ENCODE measurements at regions not wholly inside any gene's neighbourhood (a gene's known extent, or its start where the extent isn't known, plus 50 kb on each side); places are given as distances from the start of the nearest gene placed in this dataset.
"Not testable (repeated sequence)": the region's sequence is repeated elsewhere in the genome, so short reads cannot be mapped to it uniquely, and the experiment has no call there.

DNA sequence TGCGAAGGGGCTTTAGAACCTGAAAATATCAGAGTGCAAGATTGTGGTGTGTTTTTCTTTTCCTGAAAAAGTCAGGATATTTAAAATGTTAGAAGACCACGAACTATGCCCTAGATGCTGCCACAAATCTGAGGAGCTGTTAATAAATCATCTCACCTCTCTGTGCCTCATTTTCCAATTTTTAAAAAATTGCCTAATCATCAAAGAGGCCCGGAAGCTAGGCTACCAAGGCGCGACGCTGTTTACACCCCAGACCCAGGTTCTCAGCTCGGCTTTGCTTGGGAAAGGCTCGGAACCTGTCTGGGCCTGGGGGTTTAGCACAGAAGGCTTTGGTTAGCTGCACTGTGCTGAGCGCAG lies 409.6 kb downstream of the BCOR start:
- no peak for DNase-seq

DNA sequence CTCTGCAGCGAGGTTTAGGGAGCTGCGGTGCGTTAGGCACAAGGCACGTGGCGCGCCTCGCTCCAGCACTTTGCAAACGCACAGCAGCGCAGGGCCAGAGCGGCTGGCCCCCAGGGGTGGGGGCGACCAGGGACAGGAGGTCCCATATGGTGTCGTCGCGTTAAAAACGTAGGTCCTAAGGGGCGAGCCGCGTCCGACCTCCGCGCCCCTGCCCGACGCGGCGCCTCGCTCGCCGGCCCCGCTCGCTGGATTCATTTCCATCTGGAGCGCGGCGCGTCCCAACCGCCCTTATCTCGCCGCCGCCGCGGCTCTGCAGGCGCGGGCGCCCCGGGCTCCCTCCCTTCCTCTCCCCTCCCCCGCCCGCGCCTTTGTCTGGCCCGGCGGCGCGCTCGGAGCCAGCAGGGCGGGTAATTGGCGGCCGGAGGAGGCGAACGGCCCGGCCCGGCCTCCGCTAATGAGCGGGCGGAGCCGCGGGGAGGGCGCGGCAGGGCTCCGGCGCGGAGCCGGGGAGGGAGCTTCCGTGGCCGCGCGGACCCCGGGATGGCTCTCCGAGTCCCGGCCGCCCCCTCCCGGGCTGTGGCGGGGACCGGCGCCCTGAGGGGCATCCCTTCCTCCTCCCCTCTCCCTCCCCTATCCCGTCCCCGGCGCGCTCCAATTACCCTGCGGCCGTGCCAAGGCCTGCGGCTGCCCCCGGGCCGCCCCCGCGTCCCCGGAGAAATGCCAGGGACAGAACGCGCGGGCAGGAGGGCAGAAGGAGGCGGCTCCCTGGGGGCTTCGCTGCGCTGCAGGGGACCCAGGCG lies 409.0 kb downstream of the BCOR start:
- DNase-seq: peak; percentile 2 to 6

DNA sequence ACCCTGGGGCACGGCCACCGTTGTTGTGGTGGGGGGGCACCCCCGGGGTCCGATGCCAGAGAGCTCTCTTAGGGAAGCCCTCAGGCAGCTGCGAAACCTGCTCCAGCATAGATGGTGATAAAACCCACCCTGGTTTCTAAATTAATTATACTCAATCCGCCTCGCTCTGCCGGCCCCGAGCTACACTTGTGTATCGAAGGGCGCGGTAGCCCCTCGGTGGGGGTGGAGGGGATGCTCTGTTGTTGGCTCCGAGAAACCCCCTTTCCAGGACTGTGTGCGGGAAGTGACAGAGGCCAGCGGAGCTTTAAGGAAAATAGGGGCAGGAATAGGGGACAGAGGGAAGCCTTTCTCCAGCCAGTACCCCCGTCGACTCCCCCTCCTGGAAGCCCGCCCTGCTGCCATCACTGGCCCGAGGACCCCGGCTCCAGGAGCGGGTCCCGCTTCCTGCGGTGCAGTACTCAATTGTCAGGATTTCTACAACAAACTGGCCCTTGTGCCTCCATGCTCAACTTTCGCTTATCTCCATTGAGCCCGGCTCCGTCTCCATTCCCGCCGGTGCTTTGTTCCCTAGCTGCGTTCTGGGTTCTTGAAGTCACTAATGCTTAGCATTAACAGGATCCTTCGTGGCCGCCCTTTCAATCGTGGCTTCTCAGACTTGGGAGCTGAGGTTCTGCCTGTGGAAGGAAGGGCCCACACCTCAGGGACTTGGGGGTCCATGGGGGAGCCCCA lies 408.2 kb downstream of the BCOR start:
- no peak for DNase-seq

DNA sequence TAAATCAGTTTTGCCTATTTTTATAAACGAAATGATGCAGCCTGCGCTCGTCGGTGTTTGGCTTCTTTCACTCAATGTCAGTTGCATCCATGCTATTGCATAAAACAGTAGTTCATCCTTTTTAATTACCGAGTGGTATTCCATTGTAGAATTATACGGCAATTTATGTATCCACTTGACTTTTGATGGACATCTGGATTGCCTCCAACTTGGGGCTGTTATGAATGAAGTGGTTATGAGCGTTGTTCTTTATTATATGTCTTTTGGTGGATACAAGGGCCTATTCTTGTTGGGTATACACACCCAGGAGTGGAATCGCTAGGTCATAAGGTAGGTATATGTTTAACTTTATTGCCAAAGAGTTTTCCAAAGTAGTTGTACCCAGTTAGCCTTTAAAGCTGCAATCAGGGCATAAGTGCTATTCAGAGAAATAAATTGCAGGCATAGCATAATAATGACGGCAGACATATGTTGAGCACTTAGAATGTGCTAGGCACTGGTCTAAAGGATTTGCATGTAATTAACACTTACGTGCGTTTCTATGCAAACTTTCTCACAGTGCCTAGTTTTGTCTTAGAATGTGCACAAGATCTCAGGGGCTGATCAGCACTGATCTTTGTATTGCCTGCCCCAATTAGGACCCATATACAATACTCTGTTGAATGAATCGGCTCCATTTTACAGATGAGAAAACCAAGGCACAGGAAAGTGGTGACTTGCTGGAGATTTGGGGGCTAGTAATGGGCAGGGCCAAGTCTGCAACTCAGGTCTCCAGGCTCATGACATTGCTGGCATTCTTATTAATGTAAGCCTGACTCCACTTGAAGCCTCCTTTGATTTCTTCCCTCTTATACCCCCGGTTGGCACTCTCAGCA lies 407.0 kb downstream of the BCOR start:
- no peak for DNase-seq

DNA sequence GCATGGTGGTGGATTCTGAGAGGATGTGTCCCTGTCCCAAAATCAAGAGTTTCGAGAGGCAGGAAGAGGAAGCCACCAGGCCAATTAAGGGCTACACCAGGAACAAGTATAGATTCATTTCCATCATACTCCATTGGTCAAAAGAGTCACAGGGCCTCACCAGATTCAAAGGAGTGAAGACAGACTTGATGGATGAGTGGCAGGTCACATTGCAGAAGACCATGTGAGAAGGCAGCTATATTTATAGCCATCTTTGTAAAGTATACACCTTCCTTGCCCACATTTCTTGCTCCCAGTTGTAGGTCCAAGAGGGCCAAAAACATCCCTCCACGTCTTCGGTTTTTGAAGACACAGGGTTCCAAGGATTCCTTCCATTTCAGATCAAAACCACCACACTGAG lies 406.0 kb downstream of the BCOR start:
- no peak for DNase-seq

DNA sequence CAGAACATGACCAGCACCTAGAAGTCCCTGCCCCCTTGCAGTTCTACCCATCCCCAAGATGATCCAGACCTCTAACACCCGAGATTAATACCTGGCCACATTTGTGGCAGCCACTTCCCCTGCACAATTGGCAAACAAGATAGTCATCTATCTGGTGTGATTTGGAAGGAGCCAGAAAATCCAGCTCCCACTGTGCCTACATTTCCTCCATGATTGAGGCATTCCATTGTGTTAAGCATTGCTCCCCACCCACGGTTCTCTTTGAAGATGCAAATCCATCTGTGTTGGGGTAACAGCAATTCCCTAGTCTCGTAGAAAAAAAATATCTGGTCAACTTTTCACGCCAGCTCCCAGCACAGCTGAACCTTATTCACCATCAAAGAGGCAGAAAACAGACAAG lies 405.0 kb downstream of the BCOR start:
- no peak for DNase-seq

DNA sequence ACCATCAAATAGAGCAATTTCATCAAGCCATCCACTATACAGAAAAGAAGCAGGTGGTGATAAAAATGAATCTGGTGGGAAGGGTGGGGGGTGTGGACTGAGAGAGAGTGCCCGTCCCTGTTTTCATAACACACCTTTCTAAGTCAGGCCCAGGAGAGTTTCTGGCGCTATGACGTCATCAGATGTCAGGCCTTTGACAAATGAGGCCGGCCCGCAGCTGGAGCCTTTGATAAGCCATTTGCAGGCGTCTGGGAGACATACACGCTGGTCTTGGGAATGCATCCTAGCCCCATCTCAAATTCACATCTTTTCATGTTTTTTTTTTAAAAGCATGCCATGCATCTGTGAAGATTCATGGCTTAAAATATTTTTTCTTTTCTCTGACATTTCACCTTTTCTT lies 404.5 kb downstream of the BCOR start:
- DNase-seq: no peak

DNA sequence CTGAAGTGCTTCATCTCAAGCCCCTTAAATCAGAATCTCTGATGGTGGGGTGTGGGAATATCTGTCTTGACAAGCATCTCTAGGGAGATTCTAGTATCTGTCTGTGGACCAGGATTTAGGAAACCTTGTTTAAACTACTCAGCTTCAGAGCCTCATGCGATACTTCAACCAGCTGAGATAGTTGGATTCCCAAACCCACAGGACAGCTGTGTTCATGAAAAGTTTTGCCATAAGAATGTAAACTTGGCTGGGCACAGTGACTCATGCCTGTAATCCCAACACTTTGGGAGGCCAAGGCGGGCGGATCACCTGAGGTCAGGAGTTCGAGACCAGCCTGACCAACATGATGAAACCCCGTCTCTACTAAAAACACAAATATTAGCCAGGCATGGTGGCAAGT lies 395.1 kb downstream of the BCOR start:
- DNase-seq: not testable (repeated sequence)

DNA sequence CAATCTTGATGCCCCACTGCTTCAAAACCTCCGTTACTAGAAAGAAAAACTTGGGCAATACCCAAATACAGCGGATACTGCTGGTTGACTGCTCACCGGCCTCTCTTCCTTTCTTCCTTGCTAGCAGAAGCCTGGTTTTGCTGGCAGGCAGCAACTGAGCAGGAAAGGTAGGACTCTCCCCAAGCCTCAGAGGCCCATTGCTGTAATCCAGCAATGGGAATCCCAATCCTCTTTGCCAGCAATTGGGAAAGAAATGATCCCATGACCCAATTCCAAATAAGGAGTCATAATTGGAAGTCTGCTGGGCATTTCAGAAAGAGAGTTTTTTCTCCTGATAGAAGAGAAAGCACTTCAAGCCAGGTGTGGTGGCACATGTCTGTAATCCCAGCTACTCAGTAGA lies 394.5 kb downstream of the BCOR start:
- DNase-seq: no peak

DNA sequence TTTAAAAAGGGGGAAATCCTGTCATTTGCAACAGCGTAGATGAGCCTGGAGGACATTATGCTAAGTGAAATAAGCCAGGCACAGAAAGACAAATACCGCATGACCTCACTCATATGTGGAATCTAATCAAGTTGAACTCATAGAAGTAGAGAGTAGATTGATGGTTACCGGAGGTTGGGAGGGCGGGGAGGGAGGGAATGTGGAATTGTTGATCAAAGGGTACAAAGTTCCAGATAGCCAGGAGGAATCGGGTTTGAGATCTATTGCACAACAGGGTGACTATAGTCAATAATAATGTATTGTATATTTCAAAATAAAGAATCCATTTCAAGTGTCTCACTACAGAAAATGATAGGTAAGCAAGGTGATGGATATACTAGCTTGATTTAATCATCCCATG lies 393.2 kb downstream of the BCOR start:
- no peak for DNase-seq

DNA sequence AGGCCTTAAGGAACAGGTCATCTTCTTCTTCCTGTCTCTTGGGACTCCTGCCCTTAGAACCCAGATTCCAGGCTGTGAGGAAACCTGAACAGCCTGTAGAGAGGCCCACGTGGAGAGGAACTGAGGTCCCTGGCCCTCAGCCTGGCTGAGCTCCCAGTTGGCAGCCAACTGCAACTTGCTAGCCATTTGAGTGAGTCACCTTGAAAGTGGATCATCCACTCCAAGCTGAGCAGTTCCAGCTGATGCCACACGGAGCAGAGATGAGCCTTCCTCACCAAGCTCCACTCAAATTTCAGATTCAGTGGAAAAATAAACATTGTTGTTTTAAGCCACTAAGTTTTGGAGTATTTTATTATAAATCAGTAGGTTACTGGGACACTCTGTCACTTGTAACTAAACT lies 392.5 kb downstream of the BCOR start:
- peak; percentile 11 to 39 for DNase-seq

DNA sequence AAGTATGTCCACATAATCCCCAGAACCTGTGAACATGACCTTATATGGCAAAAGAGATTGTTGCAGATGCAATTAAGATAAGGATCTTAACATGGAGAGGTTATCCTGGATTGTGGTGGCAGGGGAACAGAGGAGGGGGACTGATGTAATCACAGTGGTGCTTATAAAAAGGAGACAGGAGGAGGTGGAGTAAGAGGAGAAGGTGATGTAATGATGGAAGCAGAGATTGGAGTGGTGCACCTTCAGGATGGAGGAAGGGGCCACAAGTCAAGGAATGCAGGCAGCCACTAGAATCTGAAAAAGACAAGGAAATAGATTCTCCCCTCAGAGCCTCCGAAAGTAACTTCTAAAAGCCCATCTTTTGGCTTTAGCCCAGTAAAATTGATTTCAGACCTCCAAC lies 388.4 kb downstream of the BCOR start:
- DNase-seq: no peak

DNA sequence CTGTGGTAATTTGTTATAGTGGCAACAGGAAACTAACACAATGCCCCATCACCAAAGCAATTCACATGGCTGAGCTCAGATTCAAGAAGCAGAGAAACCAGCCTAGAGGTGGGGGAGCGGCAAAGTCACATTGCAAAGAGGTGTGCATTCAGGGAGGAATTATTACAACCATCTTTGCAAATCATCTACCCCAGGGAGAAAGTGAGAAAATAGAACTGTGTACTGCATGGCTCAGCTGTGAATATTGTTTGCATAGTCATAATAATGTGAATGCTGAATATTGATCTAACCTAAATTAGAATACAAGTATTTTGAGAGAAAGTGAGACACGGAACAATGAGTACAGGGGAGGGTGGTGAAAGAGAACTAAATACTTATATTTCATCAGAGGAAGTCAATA lies 387.9 kb downstream of the BCOR start:
- no peak for DNase-seq

DNA sequence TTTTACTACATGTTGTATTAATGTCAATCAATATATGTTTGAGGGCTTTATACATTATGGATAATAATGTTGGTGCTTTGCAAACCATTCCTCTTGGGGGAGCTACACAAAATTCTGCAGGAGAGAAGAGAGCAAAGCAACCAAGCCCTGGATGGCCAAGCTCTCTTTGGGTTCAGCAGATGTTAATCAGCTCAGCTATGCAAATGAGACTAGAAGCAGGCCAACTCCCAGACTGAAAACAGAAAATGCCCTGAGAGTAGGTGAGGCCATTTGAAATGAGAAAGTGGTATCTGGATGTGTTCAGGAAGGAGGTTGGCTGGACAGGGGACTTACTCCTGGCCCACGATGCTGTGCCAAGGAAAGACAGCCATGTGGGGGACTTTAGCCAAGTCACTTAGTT lies 387.0 kb downstream of the BCOR start:
- no peak for DNase-seq

DNA sequence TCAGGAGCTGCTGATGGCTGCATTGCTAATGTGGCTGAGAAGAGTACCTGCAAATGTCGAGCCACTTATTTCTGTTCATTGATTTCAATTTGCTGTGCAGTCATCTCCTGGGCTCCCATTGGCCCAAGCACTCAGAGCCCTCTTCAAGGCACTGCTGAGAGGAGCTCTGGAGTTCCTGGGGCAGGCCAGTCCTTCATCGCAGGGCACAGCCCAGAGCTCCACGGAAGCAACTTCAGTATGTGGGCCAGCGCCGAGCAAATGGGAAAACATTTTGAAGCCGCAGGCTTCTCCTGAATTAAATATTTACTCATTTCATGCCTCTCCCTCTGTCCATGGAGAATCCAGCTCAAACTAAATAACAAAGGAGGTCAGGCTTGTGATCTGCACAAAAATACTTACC lies 383.3 kb downstream of the BCOR start:
- DNase-seq: no peak

DNA sequence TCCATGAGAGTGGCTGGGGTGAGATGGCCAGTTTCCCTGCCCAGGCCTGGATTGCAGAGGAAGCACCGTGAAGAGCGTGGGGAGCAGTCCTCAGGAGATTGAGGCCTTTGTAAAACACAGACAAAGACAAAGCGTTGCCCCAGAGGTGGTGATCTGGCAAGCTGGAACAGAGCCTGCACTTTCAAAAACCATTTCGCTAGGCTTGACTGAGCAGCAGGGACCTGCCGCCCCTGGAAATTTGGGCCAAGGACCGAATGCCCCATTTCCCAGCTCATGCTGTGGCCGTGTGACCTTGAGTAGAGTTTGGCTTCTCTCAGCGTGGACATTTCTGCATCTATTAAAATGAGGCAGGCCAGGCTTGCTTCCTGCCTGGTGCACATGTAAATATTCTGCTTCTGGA lies 381.4 kb downstream of the BCOR start:
- DNase-seq: no peak

DNA sequence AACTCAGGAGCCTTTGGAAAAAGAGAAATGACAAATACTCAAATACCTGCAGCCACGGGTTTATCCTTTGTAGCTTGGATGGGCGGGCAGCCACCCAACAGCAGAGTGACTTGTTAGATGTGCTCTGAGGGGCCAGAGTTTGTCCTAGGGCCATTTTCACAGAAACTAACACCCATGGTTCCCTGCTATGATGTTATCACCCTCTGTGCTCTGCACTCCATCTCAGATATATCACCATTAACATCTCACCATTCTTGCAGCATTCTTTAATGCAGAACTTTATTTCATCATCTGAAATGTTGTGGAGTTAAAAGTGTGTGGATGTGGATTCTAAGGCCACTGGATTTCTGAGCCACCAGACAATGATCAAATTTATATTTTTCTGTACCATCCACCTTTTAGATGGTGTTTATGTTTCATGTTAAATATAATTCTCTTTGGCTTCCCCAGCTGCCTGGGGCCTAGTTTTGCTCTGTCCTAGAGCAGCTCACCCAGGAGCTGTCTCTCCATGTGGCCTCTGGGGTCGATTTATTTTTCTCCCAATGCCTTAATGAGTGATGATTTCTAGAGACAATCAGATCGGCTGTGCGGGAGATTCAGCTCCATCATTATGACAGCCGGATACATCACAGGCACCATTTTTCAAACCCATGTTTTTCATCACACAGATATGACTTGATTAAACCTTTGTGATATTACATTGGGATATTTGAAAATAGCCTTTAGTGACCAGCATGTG lies 380.8 kb downstream of the BCOR start:
- DNase-seq: no peak

DNA sequence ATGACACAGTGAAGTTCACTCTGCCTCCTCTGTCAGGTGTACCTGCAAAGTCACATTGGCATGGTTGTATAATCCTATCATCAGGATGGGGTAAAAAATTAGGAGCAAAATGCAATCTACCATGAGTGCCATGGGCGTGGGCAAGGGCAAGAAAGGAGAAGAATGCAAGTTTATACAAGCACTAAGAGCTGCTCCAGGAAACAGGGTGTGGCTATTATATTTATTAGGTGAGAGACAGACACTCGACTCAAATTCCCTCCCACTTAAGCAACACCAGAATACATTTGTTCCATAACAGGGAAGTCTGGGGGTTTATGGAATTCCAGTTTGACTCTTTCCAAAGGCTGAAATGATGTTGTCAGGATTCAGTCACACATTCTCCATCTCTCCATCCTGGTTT lies 378.8 kb downstream of the BCOR start:
- DNase-seq: no peak

DNA sequence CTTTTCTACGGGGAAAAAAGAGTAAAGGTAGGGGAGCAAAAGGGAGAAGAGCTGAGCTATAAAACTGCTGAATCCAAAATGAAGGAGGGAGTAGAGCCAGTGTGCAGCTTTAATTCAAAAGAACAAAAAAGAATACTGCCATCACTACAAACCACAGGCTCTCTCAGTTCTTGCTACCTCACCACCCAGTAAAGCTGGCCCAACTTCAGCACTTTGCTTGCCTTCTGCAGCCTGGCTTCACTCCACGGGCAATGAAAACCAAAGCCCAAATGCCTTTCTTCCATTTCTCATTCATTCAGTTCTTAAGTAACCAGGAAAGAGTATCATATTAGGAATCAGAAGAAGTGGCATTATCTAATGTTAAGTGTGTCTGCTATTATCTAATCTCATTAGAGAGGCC lies 376.8 kb downstream of the BCOR start:
- no peak for DNase-seq

DNA sequence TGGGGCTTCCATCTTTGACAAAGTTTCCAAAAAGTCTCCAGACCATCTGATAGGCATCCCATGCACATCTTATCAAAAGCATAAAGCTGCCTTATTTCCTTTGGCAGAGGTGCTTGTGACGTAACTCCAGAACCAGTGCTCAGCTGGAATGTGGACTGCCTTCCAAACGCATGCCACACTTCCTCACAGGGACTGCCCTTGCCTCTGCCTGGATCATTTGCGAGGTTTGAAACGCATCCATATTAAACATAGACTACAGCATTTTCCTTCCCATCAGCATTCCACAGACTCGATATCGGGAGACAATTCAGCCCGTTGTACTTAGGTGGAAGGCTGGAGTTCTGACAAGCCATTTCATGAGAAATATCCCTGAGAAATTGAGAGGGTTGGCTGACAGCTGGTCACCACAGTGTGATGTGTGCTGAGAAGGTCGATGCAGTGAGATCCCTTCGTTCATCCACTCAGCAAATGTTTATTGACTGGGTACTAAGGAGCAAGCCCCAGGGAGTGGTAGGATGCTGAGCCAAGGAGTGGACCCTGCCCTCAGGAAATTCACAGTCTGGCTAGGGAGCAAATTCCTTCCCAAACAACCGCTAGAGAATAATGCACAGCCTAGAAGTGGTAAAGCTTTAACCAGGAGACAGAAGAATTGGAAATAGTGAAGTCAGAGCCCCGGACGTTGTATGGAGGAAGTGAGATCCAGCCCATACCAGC lies 376.0 kb downstream of the BCOR start:
- DNase-seq: peak in 1 of 2 donors; percentile 7

DNA sequence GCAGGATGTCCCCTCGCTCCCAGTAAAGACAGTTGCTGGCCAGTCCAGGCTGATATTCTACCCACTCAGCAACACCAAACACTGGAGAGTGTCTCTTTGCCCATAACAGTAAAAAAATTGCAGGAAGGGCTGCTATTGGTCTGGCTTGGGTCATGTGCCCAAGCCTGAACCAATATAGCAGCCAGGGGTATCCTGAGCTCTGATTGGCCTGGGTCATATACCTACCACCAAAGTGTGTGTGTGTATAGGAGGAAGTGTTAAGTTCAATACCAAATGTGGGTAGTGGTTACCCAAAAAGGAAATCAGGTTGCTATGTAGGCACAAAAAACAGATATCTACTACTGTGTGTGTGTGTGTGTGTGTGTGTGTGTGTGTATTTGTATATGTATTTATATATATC lies 373.2 kb downstream of the BCOR start:
- DNase-seq: no peak

DNA sequence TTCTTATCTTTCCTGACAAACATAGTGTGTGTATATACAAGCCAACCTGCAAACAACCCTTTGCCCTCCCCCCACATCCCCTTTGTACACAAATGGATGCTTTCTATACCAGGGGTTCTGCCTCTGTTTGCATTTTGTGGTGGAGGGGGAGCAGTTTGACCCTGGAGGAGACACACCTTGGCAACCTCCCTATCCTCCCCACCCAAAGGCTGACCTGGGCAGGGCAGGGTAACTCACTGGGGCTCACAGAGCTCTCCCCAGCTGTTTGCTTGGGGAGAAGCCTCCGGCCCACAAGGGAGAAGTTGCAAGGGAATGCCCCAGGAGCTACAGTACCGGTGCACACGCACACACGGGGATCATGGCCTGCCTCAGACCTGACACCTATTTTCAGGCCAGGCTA lies 372.6 kb downstream of the BCOR start:
- DNase-seq: no peak

Measured in inflammatory macrophage (primary cell).